GM23338 (cell line): ENCODE measurements at regions not wholly inside any gene's neighbourhood (a gene's known extent, or its start where the extent isn't known, plus 50 kb on each side); places are given as distances from the start of the nearest gene placed in this dataset.

ENCODE experiments used
- ATAC-seq: fragments of 200-7000 bp; cut with Tn5 transposase; 3 replicates; pipeline ENCODE4 v1.9.1; 2020
- DNase-seq: peaks from one replicate; pipeline ENCODE4 v3.0.0-alpha.2; 2015; ENCODE audit warnings: low spot score
- H2AFZ ChIP-seq: fragments of 200-600 bp; sonication (generic); 2 replicates; pipeline ENCODE4 v1.8.0; 2016; ENCODE audit warnings: antibody characterized with exemption, mild to moderate bottlenecking, moderate library complexity
- H3F3A ChIP-seq: fragments of 200-600 bp; sonication (generic); replicated peaks from 2 replicates; pipeline ENCODE4 v1.8.0; 2017; ENCODE audit warnings: antibody characterized with exemption, mixed run types, low read depth
- H3K27ac ChIP-seq: fragments of 200-600 bp; sonication (generic); 2 replicates; pipeline ENCODE4 v1.6.1; 2016; ENCODE audit warnings: low read depth
- H3K27me3 ChIP-seq: fragments of 200-600 bp; sonication (generic); 2 replicates; pipeline ENCODE4 v1.8.0; 2016; ENCODE audit warnings: mild to moderate bottlenecking, mixed run types, moderate library complexity; ENCODE audit not compliant: insufficient read depth
- H3K36me3 ChIP-seq: fragments of 200-600 bp; sonication (generic); 2 replicates; pipeline ENCODE4 v1.8.0; 2016; ENCODE audit warnings: mild to moderate bottlenecking; ENCODE audit not compliant: insufficient read depth
- H3K4me1 ChIP-seq: fragments of 200-600 bp; sonication (generic); 2 replicates; pipeline ENCODE4 v1.8.0; 2016; ENCODE audit warnings: mild to moderate bottlenecking, moderate library complexity; ENCODE audit not compliant: insufficient read depth
- H3K4me2 ChIP-seq: fragments of 200-600 bp; sonication (generic); 2 replicates; pipeline ENCODE4 v1.7.1; 2017; ENCODE audit warnings: mixed run types
- H3K4me3 ChIP-seq: fragments of 200-600 bp; sonication (generic); 2 replicates; pipeline ENCODE4 v1.6.1; 2016; ENCODE audit warnings: mixed run types
- H3K79me2 ChIP-seq: fragments of 200-600 bp; sonication (generic); replicated peaks from 2 replicates; pipeline ENCODE4 v1.8.0; 2017; ENCODE audit warnings: mild to moderate bottlenecking; ENCODE audit not compliant: insufficient read depth
- H3K9me2 ChIP-seq: fragments of 200-600 bp; sonication (generic); 2 replicates; pipeline ENCODE4 v1.8.0; 2017; ENCODE audit not compliant: insufficient read depth
- H4K20me1 ChIP-seq: fragments of 200-600 bp; sonication (generic); replicated peaks from 2 replicates; pipeline ENCODE4 v1.8.0; 2017; ENCODE audit warnings: mild to moderate bottlenecking; ENCODE audit not compliant: insufficient read depth
- H3K27ac Mint-ChIP-seq: 2 replicates; pipeline ENCODE4 v1.8.0; 2020; ENCODE audit warnings: inconsistent platforms, mild to moderate bottlenecking, moderate library complexity, mixed read lengths
- H3K27me3 Mint-ChIP-seq: 3 replicates; pipeline ENCODE4 v1.8.0; 2022; ENCODE audit warnings: low read depth, mild to moderate bottlenecking, moderate library complexity, mixed read lengths, inconsistent platforms; ENCODE audit not compliant: insufficient read depth, poor library complexity
- H3K36me3 Mint-ChIP-seq: 3 replicates; pipeline ENCODE4 v1.8.0; 2021; ENCODE audit warnings: low read depth, mild to moderate bottlenecking, inconsistent platforms, moderate library complexity, mixed read lengths
- H3K4me1 Mint-ChIP-seq: 3 replicates; pipeline ENCODE4 v1.8.0; 2020; ENCODE audit warnings: mild to moderate bottlenecking, inconsistent platforms, mixed read lengths
- H3K4me3 Mint-ChIP-seq: 3 replicates; pipeline ENCODE4 v1.8.0; 2021; ENCODE audit warnings: moderate library complexity, mild to moderate bottlenecking, inconsistent platforms, mixed read lengths
- H3K9me3 Mint-ChIP-seq: 3 replicates; pipeline ENCODE4 v1.8.0; 2020; ENCODE audit warnings: moderate library complexity, mild to moderate bottlenecking, inconsistent platforms, mixed read lengths
- EZH2 ChIP-seq: fragments of 200-600 bp; sonication (generic); IDR thresholded peaks from one replicate; pipeline ENCODE4 v1.8.0; 2017; ENCODE audit warnings: antibody characterized with exemption, mild to moderate bottlenecking, low read depth; ENCODE audit not compliant: unreplicated experiment
- EZH2phosphoT487 ChIP-seq: fragments of 200-600 bp; sonication (generic); IDR thresholded peaks from one replicate; pipeline ENCODE4 v1.8.1; 2018; ENCODE audit warnings: antibody characterized with exemption; ENCODE audit not compliant: unreplicated experiment
- JUNB ChIP-seq: IDR thresholded peaks from one replicate; pipeline ENCODE4 v1.6.1; 2016; ENCODE audit warnings: antibody characterized with exemption; ENCODE audit not compliant: unreplicated experiment
- NANOG ChIP-seq: IDR thresholded peaks from 2 replicates; pipeline ENCODE4 v1.6.1; 2016; ENCODE audit warnings: antibody characterized with exemption, borderline replicate concordance
- POLR2AphosphoS5 ChIP-seq: IDR thresholded peaks from 2 replicates; pipeline ENCODE4 v1.6.1; 2016; ENCODE audit warnings: antibody characterized with exemption, low read depth
- STAT1 ChIP-seq: IDR thresholded peaks from one replicate; pipeline ENCODE4 v1.6.1; 2016; ENCODE audit warnings: antibody characterized with exemption; ENCODE audit not compliant: unreplicated experiment
- ZNF331 ChIP-seq: fragments of 250-450 bp; sonication (Bioruptor Pico); IDR thresholded peaks from 2 replicates; pipeline ENCODE4 v1.5.0; 2020; ENCODE audit warnings: low read depth, mild to moderate bottlenecking, moderate library complexity
- TF ChIP-seq, protein P1 (sequence below), 2 experiments: fragments of 200-600 bp in 1 of 2; sonication (generic) in 1 of 2; conservative IDR thresholded peaks; 2 replicates each; pipeline versions ENCODE4 v1.5.1 to v1.6.1; 2016 to 2017; ENCODE audit warnings: antibody characterized with exemption in 2 of 2, low read depth in 2 of 2, mild to moderate bottlenecking in 2 of 2, moderate library complexity in 1 of 2
- TF ChIP-seq, protein P2 (sequence below): IDR thresholded peaks from one replicate; pipeline ENCODE4 v1.6.1; 2018; ENCODE audit warnings: antibody characterized with exemption; ENCODE audit not compliant: unreplicated experiment
- TF ChIP-seq, protein P3 (sequence below): fragments of 250-450 bp; sonication (Bioruptor Pico); IDR thresholded peaks from 2 replicates; pipeline ENCODE4 v1.5.0; 2020; ENCODE audit warnings: mild to moderate bottlenecking, moderate library complexity

DNA sequence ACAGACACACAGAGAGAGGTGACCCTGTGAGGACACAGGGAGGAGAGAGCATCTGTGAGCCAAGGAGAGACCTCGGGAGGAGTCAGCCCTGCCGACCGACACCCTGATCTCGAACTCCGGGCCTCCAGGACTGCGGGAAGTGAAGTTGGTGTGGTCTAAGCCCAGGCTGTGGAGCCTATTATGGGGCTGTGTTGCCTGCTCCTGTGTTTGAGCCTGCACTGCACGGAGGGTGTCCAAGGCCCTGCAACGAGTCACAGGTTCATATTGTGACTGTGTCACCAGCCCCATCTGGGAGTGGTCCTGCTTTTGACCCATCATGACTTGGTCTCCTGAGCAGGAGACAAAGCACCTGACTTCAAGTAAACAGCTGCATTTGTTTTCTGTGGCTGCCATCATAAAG, 186.0 kb upstream of the AJAP1 start (continued):
- TF ChIP-seq, protein P1, sequence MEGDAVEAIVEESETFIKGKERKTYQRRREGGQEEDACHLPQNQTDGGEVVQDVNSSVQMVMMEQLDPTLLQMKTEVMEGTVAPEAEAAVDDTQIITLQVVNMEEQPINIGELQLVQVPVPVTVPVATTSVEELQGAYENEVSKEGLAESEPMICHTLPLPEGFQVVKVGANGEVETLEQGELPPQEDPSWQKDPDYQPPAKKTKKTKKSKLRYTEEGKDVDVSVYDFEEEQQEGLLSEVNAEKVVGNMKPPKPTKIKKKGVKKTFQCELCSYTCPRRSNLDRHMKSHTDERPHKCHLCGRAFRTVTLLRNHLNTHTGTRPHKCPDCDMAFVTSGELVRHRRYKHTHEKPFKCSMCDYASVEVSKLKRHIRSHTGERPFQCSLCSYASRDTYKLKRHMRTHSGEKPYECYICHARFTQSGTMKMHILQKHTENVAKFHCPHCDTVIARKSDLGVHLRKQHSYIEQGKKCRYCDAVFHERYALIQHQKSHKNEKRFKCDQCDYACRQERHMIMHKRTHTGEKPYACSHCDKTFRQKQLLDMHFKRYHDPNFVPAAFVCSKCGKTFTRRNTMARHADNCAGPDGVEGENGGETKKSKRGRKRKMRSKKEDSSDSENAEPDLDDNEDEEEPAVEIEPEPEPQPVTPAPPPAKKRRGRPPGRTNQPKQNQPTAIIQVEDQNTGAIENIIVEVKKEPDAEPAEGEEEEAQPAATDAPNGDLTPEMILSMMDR (conservative IDR thresholded peaks at IDR 0.05; ENCODE audit: low read depth in 2 of 2) = no peak
- no peak for TF ChIP-seq NANOG
- no peak for TF ChIP-seq ZNF331 (CRISPR knock-in tag)
- TF ChIP-seq EZH2 = no peak
- TF ChIP-seq, protein P2, sequence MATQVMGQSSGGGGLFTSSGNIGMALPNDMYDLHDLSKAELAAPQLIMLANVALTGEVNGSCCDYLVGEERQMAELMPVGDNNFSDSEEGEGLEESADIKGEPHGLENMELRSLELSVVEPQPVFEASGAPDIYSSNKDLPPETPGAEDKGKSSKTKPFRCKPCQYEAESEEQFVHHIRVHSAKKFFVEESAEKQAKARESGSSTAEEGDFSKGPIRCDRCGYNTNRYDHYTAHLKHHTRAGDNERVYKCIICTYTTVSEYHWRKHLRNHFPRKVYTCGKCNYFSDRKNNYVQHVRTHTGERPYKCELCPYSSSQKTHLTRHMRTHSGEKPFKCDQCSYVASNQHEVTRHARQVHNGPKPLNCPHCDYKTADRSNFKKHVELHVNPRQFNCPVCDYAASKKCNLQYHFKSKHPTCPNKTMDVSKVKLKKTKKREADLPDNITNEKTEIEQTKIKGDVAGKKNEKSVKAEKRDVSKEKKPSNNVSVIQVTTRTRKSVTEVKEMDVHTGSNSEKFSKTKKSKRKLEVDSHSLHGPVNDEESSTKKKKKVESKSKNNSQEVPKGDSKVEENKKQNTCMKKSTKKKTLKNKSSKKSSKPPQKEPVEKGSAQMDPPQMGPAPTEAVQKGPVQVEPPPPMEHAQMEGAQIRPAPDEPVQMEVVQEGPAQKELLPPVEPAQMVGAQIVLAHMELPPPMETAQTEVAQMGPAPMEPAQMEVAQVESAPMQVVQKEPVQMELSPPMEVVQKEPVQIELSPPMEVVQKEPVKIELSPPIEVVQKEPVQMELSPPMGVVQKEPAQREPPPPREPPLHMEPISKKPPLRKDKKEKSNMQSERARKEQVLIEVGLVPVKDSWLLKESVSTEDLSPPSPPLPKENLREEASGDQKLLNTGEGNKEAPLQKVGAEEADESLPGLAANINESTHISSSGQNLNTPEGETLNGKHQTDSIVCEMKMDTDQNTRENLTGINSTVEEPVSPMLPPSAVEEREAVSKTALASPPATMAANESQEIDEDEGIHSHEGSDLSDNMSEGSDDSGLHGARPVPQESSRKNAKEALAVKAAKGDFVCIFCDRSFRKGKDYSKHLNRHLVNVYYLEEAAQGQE = no peak
- TF ChIP-seq JUNB = no peak
- no peak for TF ChIP-seq EZH2phosphoT487
- no peak for TF ChIP-seq POLR2AphosphoS5
- no peak for TF ChIP-seq STAT1

DNA sequence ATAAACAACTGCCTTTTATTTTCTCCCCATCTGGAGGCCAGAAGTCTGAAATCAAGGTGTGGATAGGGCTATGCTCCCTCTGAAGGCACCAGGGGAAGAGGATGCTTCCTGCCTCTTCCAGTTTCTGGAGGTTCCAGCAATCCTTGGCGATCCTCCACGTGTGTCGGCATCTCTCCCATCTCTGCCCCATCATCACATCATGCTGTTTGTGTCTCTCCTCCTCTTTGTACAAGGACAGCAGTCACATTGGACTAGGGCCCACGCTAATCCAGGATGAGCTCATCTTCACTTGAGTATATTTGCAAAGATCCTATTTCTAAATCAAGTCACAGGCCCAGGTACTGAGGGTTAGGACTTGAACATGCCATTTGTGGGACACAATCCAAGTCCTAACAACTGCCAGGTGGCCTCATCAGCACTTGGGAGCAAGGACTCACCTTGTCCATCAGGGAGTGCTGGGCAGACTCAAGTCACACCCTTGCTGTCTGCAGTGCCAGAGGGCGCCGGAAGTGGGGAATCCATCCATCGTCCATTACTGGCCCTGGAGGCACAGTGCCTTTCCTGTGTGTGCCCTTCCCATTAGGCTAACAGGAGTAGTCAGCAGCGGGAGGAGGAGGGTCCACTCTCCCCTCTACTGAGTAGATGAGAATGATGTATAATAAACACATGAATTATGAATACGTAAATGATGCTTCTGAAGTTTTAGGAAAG, 185.4 kb upstream of the AJAP1 start:
- peaks cover 2% of the 10 kb centered on the region for H3K27me3 Mint-ChIP-seq
- TF ChIP-seq, protein P1 (conservative IDR thresholded peaks at IDR 0.05; ENCODE audit: low read depth in 2 of 2) = no peak
- TF ChIP-seq EZH2phosphoT487 (no peak), NANOG (no peak), EZH2 (no peak), JUNB (no peak), ZNF331 (CRISPR knock-in tag) (no peak)
- TF ChIP-seq, protein P3, sequence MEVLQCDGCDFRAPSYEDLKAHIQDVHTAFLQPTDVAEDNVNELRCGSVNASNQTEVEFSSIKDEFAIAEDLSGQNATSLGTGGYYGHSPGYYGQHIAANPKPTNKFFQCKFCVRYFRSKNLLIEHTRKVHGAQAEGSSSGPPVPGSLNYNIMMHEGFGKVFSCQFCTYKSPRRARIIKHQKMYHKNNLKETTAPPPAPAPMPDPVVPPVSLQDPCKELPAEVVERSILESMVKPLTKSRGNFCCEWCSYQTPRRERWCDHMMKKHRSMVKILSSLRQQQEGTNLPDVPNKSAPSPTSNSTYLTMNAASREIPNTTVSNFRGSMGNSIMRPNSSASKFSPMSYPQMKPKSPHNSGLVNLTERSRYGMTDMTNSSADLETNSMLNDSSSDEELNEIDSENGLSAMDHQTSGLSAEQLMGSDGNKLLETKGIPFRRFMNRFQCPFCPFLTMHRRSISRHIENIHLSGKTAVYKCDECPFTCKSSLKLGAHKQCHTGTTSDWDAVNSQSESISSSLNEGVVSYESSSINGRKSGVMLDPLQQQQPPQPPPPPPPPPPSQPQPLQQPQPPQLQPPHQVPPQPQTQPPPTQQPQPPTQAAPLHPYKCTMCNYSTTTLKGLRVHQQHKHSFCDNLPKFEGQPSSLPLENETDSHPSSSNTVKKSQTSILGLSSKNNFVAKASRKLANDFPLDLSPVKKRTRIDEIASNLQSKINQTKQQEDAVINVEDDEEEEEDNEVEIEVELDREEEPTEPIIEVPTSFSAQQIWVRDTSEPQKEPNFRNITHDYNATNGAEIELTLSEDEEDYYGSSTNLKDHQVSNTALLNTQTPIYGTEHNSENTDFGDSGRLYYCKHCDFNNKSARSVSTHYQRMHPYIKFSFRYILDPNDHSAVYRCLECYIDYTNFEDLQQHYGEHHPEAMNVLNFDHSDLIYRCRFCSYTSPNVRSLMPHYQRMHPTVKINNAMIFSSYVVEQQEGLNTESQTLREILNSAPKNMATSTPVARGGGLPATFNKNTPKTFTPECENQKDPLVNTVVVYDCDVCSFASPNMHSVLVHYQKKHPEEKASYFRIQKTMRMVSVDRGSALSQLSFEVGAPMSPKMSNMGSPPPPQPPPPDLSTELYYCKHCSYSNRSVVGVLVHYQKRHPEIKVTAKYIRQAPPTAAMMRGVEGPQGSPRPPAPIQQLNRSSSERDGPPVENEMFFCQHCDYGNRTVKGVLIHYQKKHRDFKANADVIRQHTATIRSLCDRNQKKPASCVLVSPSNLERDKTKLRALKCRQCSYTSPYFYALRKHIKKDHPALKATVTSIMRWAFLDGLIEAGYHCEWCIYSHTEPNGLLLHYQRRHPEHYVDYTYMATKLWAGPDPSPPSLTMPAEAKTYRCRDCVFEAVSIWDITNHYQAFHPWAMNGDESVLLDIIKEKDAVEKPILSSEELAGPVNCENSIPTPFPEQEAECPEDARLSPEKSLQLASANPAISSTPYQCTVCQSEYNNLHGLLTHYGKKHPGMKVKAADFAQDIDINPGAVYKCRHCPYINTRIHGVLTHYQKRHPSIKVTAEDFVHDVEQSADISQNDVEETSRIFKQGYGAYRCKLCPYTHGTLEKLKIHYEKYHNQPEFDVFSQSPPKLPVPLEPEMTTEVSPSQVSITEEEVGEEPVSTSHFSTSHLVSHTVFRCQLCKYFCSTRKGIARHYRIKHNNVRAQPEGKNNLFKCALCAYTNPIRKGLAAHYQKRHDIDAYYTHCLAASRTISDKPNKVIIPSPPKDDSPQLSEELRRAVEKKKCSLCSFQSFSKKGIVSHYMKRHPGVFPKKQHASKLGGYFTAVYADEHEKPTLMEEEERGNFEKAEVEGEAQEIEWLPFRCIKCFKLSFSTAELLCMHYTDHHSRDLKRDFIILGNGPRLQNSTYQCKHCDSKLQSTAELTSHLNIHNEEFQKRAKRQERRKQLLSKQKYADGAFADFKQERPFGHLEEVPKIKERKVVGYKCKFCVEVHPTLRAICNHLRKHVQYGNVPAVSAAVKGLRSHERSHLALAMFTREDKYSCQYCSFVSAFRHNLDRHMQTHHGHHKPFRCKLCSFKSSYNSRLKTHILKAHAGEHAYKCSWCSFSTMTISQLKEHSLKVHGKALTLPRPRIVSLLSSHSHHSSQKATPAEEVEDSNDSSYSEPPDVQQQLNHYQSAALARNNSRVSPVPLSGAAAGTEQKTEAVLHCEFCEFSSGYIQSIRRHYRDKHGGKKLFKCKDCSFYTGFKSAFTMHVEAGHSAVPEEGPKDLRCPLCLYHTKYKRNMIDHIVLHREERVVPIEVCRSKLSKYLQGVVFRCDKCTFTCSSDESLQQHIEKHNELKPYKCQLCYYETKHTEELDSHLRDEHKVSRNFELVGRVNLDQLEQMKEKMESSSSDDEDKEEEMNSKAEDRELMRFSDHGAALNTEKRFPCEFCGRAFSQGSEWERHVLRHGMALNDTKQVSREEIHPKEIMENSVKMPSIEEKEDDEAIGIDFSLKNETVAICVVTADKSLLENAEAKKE (CRISPR knock-in tag) = no peak

More for the DNA sequence above, 185.4 kb upstream of the AJAP1 start:
- Histone ChIP-seq H3K36me3 (peaks cover 3% of the 10 kb centered on the region; the same call in 1 of the 2 replicates), H3K4me2 (no peak overlapping the region), H3K4me1 (no peaks in the 10 kb centered on the region), H4K20me1 (no peaks in the 10 kb centered on the region), H3K27me3 (no peaks in the 10 kb centered on the region), H3K9me2 (no peaks in the 10 kb centered on the region), H2AFZ (no peak overlapping the region), H3K27ac (no peak overlapping the region), H3K4me3 (no peak overlapping the region), H3F3A (no peaks in the 10 kb centered on the region), H3K79me2 (no peaks in the 10 kb centered on the region)
- ATAC-seq (no peak), DNase-seq (no peak)
- Mint-ChIP-seq H3K4me3 (no peak overlapping the region), H3K36me3 (peaks cover 38% of the 10 kb centered on the region), H3K9me3 (peaks cover 91% of the 10 kb centered on the region), H3K27ac (no peak overlapping the region), H3K4me1 (no peaks in the 10 kb centered on the region)
